ENCODE measurements at regions not wholly inside any gene's neighbourhood (a gene's known extent, or its start where the extent isn't known, plus 50 kb on each side); places are given as distances from the start of the nearest gene placed in this dataset.

- H3K4me3 ChIP-seq (replicated peaks; ENCODE audit: low read depth, low read length) = no peak overlapping the region
- TF ChIP-seq CTCF (IDR thresholded peaks at IDR 0.05; ENCODE audit: low read depth, low read length, missing control alignments) = no peak
- no peak for DNase-seq (ENCODE audit: extremely low read depth, low read depth)
Measured at GRCh38 chr10:10727812-10728211, 289.9 kb upstream of the CELF2 start.

GRCh38 chr10:10730471-10731043, 287.1 kb upstream of the CELF2 start:
- H3K4me3 ChIP-seq (replicated peaks; ENCODE audit: low read depth, low read length) = no peak overlapping the region
- TF ChIP-seq CTCF (IDR thresholded peaks at IDR 0.05; ENCODE audit: low read depth, low read length, missing control alignments) = no peak

GRCh38 chr10:10731366-10731765, 286.3 kb upstream of the CELF2 start:
- no peak for TF ChIP-seq CTCF (IDR thresholded peaks at IDR 0.05; ENCODE audit: low read depth, low read length, missing control alignments)
- H3K4me3 ChIP-seq (replicated peaks; ENCODE audit: low read depth, low read length) = no peak overlapping the region
- DNase-seq (ENCODE audit: extremely low read depth, low read depth) = no peak

More at GRCh38 chr10:10730471-10731043, 287.1 kb upstream of the CELF2 start:
- DNase-seq (ENCODE audit: extremely low read depth, low read depth) = no peak

GRCh38 chr10:10734356-10735064, 283.2 kb upstream of the CELF2 start:
- H3K4me3 ChIP-seq (replicated peaks; ENCODE audit: low read depth, low read length) = no peak overlapping the region
- no peak for TF ChIP-seq CTCF (IDR thresholded peaks at IDR 0.05; ENCODE audit: low read depth, low read length, missing control alignments)
- no peak for DNase-seq (ENCODE audit: extremely low read depth, low read depth)

GRCh38 chr10:10745291-10745690, 272.4 kb upstream of the CELF2 start:
- DNase-seq (ENCODE audit: extremely low read depth, low read depth) = no peak
- H3K4me3 ChIP-seq (replicated peaks; ENCODE audit: low read depth, low read length) = no peak overlapping the region
- no peak for TF ChIP-seq CTCF (IDR thresholded peaks at IDR 0.05; ENCODE audit: low read depth, low read length, missing control alignments)

- DNase-seq (ENCODE audit: extremely low read depth, low read depth) = no peak
- TF ChIP-seq CTCF (IDR thresholded peaks at IDR 0.05; ENCODE audit: low read depth, low read length, missing control alignments) = no peak
Measured at GRCh38 chr10:10755490-10755889, 262.2 kb upstream of the CELF2 start.

More at GRCh38 chr10:10755490-10755889, 262.2 kb upstream of the CELF2 start:
- no peak overlapping the region for H3K4me3 ChIP-seq (replicated peaks; ENCODE audit: low read depth, low read length)
